ENCODE measurements at regions not wholly inside any gene's neighbourhood (a gene's known extent, or its start where the extent isn't known, plus 50 kb on each side); places are given as distances from the start of the nearest gene placed in this dataset.

- intact Hi-C loops (cut with DNase I): no loop called here
- no peaks in the 10 kb centered on the region for H3K9me3 ChIP-seq
- no peaks in the 10 kb centered on the region for H3K4me1 ChIP-seq
- H3K36me3 ChIP-seq: no peaks in the 10 kb centered on the region
- H3K27ac ChIP-seq: no peak overlapping the region
- no peak overlapping the region for H3K4me3 ChIP-seq
- DNase-seq (no peak), ATAC-seq (no peak)
- WGBS, 2 donors: 83 to 86% methylated on average over 2 of the region's 2 CpGs
- H3K27me3 ChIP-seq: no peaks in the 10 kb centered on the region
- no peak for TF ChIP-seq CTCF (IDR thresholded peaks at IDR 0.05)
Observed at GRCh38 chr4:111501946-111502345, 643.3 kb upstream of the FAM241A start.

GRCh38 chr4:111502626-111503025 lies 642.6 kb upstream of the FAM241A start:
- no peak for TF ChIP-seq CTCF (IDR thresholded peaks at IDR 0.05)
- Histone ChIP-seq H3K36me3 (no peaks in the 10 kb centered on the region), H3K27ac (no peak overlapping the region), H3K4me1 (no peaks in the 10 kb centered on the region), H3K9me3 (no peaks in the 10 kb centered on the region), H3K27me3 (no peaks in the 10 kb centered on the region), H3K4me3 (no peak overlapping the region)
- 77 to 80% methylated on average over 2 of the region's 2 CpGs for WGBS, 2 donors
- ATAC-seq (no peak), DNase-seq (no peak)
- intact Hi-C loops (cut with DNase I): no loop called here

GRCh38 chr4:111506706-111507105 lies 638.5 kb upstream of the FAM241A start:
- intact Hi-C loops (cut with DNase I): no loop called here
- no peak for ATAC-seq

GRCh38 chr4:111510535-111510934 lies 634.7 kb upstream of the FAM241A start:
- DNase-seq: no peak
- intact Hi-C loops (cut with DNase I): no loop called here
- no peak overlapping the region for H3K27ac ChIP-seq
- H3K4me1 ChIP-seq: no peaks in the 10 kb centered on the region
- TF ChIP-seq CTCF (IDR thresholded peaks at IDR 0.05): no peak
- no peak overlapping the region for H3K4me3 ChIP-seq
- no peaks in the 10 kb centered on the region for H3K9me3 ChIP-seq
- H3K36me3 ChIP-seq: no peaks in the 10 kb centered on the region
- no peaks in the 10 kb centered on the region for H3K27me3 ChIP-seq
- no peak for ATAC-seq

More at GRCh38 chr4:111506706-111507105, 638.5 kb upstream of the FAM241A start:
- H3K9me3 ChIP-seq: no peaks in the 10 kb centered on the region
- H3K36me3 ChIP-seq: no peaks in the 10 kb centered on the region
- H3K4me3 ChIP-seq: no peak overlapping the region
- H3K27ac ChIP-seq: no peak overlapping the region
- no peaks in the 10 kb centered on the region for H3K27me3 ChIP-seq
- 67 to 93% methylated on average over 2 of the region's 2 CpGs for WGBS, 2 donors
- no peak for DNase-seq
- H3K4me1 ChIP-seq: no peaks in the 10 kb centered on the region
- no peak for TF ChIP-seq CTCF (IDR thresholded peaks at IDR 0.05)
